Activated T-cell treated with anti-CD3 and anti-CD28 coated beads for 24 hours (primary cell): ENCODE measurements at regions not wholly inside any gene's neighbourhood (a gene's known extent, or its start where the extent isn't known, plus 50 kb on each side); places are given as distances from the start of the nearest gene placed in this dataset.
"Not testable (repeated sequence)": the region's sequence is repeated elsewhere in the genome, so short reads cannot be mapped to it uniquely, and the experiment has no call there.

Experiments
- DNase-seq: peaks from one replicate; pipeline ENCODE4 v3.0.0-alpha.2; 2020; ENCODE audit warnings: low read depth

DNA sequence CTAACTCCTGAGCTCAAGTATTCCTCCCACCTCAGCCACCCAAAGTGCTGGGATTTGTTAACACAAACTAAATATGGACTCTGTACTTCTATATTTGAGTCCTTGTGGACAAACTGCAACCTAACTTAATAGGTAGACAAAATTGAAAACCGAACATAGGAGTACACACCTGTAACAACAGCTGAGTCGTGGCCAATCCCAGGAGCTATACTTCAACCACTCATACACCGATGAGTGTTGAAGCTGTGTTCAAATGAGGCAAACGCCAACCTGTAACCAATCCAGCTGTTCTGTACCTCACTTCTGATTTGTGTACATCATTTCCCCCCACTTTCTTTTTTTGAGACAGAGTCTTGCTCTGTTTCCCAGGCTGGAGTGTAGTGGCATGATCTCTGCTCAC is 471.5 kb upstream of the C16orf82 start:
- DNase-seq, result no peak

DNA sequence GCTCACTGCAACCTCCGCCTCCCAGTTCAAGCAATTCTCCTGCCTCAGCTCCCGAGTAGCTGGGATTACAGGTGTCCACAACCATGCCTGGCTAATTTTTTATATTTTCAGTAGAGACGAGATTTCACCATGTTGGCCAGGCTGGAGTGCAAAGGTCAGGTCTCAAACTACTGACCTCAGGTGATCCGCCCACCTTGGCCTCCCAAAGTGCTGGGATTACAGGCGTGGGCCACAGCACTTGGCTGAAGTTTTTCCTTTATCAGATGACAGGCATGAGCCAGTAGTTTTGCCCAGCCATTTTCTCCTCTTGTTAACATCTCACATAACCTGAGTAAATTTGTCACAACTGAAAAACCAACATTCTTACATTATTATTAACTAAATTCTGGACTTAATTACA is 470.7 kb upstream of the C16orf82 start:
- not testable (repeated sequence) for DNase-seq

DNA sequence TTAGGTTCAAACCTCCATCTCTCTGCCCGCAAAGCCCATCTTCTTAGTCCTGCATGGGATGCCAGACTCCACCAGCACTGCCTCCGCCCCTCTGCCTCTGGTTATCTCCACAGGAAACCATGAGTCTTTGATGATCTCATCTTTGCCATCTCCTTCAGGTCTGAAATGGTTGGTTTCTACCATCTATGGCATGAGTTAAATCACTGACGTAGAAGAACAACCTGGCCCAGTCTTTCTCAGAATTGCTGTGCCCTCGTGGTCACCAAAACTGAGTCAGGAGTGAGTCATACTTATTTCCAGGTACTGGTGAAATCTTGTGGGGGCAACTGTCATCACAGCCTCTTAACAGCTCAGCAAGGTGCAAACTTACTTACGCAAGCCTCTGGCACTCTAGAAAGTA is 468.7 kb upstream of the C16orf82 start:
- peak; percentile 66 for DNase-seq

DNA sequence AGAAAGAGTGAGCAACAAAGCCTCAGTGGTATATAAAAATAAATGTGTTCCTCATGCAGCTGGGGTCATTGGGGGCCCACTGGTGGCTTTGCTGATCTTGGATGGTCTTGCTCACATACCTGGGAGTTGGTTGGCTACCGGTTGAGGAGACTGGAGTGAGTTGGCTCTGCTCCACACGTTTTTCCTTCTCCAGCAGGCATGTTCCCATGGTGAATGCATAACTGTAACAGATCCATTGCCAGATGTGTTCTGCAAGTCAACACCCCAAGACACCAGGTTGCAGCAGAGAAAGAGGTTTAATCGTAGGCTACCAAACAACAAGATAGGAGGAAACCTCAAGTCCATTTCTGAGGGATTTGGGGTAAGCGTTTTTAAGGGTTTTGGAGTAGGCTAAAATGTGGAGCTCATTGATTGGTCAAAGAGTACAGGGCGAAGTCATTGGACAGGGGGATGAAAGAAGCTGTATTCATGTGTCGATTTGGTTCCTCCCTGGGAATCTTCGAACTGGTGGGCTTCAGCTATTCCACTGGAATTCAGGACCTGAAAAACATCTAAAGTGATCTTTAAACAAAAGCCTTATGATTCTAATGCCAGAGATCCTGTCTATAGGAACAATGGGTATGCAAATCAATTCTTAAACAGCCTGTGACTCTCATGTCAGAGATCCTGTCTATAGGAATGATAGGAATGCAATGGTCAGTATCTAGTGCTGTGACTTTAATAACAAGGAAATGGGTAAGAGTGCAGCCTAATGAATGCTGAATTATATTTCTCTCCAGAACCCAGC is 467.5 kb upstream of the C16orf82 start:
- no peak for DNase-seq

DNA sequence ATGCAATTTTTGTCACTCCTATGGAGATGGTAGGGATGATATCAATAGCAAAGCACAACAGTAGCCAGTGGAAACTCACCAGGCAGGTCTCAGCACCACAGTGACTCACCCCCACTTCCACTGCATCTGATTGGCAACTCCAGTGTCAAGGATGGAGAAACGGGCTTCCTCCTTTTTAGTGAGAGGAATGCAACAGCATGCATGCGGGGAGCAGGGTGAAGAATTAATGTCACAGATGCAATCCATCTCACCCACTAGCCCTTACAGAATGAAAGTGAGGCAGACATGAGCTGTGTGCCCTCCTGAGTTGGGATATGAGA is 467.0 kb upstream of the C16orf82 start:
- DNase-seq, result no peak

DNA sequence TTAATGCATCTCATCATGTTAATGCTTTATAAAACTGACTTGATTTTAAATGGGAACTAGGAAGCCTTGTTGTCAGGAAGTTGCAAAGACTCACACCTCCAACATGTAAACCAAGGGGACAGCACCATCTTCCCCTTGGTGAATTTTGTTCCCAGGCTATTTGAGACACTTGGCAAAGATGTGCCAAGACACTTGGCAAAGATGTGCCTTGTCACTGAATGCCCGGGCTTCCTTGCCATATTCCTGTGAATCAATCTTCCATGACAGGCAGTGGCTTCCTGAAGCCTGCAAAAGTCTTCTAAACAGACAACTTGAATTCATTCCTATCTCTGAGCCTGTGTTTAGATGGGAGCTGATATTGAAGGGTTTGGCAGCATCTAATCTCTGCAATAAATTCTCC is 465.4 kb upstream of the C16orf82 start:
- DNase-seq, result no peak

DNA sequence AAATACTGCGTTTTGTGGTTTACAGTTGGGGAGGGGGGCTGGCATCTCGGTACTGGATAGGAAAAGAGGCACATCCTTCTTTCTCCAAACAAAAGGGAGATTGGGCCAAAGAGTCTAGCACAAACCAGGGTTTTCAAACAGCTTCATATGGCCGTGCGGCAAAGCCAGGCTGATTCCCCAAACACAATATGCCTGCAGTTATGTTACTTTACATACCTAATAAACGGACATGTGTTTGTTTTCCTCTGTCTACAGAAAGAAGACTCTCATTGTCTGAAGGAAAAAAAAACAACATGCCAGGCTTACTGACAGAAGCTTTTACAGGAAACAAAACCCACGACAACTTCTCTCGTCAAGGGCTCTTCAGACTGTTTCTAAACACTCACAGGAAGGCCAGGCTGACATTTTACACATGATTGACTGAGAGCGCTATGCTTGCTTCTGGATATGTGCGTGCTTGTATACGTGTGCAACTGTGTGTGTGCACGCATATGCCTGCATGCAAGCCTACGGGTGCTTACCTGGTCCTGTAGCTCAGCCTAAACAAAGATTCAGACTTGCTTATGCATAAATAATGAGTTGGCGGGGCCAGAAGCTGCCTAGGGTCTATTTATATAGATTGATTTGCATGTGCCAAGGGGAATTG is 461.0 kb upstream of the C16orf82 start:
- DNase-seq, result no peak

DNA sequence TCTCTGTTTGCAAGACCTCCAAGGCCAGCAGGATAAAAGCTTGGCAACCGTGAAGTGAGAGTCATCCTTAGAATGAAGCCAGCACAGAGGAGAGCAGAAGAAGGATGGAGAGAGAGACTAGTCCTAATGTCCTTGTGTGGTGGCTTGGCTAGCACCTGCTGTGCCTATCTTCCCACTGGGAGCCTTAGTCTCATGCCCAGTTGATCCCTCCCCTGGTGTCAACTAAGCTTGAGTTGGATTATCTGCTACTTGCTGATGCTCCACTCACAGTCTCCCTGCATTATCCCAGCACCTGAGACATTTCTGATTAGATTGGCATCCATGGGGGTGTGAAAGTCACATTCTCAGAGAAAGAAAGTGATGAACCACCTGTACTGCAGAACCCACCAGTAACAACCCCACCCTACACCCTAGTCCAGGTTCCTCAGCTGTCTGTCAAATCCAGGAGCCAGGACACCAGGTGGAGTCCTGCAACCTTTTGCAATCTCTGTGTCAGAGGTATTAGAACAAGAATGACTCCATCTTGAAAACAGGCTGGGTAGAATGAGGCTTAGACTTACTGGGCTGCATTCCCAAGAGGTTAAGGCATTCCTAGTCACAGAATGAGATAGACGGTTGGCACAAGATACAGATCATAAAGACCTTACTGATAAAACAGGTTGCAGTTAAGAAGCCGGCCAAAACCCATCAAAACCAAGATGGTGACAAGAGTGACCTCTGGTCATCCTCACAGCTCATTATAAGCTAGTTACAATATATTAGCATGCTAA is 460.2 kb upstream of the C16orf82 start:
- no peak for DNase-seq

DNA sequence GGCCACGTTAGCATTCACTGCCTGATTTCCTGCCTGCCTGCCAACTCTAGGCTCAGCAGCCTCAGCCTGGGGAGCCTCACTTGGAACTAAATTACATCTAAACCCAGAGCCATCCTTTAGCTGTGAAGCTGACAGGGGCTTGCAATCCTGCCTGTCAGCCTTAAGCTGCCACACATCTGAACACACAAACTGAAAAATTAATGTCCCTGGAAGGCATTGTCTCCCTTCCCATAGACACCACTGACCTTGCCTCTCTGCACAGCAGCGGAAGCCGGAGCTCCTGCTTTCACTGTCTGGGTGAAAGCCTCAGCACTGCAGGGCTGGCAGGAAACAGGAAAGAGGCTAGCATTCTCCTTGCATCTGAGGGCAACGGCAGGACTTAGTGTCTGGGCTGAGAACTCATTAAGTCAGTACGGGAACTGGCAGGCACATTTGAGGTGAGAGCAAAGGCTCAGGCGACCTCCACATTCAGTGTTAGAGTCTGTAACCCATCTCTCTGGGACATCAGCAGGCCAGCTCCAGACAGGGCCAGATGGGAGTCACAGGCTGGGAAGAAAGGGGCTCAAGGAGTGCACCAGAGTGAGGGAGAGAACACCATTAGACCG is 452.4 kb upstream of the C16orf82 start:
- DNase-seq, result no peak

DNA sequence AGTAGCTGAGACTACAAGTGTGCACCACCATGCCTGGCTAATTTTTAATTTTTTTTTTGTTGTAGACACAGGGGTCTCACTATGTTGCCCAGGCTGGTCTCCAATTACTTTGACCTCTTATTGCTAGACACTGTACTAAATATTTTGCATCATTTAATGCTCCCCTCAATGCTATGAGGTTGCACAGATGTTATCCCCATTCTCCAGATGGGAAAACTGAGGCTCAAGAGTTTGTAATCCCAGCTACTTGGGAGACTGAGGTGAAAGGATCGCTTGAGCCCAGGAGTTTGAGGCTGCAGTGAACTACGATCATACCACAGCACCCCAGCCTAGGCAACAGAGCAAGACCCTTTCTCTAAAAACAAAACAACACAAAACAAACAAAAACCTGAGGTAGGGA is 443.3 kb upstream of the C16orf82 start:
- no peak for DNase-seq

DNA sequence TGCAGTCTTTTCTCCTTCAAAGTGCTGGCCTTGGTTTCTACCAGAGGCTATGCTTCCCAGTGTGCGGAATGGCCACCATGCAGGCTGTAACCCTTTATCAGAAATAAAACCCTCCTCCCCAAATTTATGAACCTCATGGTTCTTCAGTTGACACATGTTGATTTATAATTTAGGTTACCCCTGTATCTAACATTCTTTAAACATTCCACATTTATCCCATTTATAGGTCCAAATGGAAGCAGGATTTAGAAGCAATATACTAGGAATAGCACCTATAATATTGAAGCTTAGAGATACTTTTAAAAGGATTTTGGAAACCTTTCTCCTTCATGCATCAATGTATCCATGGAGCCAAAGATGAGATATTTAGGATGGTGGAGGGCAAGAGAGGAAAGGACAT is 438.8 kb upstream of the C16orf82 start:
- no peak for DNase-seq

DNA sequence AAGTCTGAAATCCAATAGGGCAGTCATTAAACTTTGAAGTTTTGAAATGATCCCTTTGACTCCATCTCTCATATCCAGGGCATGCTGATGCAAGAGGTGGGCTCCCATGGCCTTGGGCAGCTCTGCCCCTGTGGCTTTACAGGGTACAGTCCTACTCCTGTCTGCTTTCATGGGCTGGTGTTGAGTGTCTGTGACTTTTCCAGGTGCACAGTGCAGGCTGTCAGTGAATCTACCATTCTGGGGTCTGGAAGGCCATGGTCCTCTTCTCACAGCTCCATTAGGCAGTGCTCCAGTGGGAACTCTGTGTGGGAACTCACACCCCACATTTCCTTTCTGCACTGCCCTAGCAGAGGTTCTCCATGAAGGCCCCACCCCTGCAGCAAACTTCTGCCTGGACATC is 435.4 kb upstream of the C16orf82 start:
- not testable (repeated sequence) for DNase-seq

DNA sequence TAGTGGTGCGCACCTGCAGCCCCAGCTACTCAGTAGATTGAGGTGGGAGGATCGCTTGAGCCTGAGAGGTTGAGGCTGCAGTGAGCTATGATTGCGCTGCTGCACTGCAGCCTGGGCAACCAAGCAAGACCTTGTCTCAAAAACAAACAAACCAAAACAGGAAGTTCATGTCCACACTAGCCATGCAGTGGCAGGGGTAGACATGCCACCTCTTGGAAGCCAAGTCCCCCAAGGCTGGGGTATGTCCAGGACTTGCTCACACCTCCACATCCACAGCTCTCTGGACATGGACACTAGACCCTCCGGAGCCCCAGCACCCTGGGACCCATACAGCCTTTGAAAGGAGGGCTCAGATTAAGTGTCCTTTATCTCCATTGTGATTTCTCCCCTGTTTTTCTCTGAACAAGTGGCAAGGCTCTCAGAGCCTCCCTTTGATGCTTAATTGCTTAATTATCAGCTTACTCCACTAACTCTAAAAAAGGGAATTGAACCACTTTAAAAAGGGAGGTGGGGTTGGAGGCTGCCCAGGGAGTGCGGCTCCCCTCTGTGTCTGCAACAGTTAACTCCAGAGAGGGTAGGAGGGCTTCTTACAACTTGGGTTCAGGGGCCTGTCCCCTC is 424.6 kb upstream of the C16orf82 start:
- DNase-seq, result no peak

DNA sequence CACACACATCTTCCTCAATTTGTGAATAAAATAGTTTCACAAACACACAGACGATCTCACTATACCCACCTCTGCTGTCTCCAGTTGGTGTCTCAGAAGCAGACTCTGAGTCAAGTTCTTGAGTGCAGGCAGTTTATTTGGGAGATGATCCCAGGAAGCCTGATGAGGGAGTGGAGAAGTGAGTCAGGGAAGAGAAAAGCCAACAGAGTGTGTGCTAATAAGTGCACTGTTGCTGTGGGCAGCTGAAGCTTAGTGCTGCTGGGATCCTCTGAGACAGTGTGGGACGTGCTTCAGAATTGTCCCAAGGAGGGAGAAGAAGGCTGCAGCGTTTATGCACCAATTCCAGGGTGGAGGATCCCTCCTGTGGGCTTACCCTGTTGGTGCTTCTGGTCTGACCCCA is 423.2 kb upstream of the C16orf82 start:
- DNase-seq, result no peak

DNA sequence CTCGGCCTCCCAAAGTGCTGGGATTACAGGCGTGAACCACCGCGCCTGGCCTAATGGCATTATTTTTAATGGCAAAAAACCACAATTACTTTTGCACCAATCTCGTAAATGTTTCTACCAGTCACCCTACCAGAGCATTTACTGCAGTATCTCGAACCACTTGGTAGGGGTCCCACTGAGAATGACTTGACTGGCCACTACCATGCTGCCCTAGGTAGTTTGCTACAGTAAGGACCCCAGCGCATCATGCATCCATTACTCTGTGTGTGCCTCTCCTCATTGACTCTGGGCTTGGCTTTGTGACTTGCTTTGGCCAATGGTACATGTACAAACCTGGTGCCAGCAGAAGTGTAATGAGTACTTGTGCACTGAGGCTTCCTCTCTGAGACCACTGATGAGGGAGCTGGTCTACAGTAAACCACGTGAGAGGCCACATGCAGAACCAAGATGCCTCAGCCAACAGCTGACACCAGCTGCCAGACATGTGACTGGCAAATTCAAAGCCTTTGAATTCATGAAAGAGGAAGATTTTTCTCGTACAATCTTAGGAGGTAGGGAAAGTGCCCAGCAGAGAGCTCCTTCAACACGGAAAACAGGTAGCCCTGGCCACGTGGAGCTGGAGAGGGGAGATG is 421.7 kb upstream of the C16orf82 start:
- DNase-seq, result no peak

DNA sequence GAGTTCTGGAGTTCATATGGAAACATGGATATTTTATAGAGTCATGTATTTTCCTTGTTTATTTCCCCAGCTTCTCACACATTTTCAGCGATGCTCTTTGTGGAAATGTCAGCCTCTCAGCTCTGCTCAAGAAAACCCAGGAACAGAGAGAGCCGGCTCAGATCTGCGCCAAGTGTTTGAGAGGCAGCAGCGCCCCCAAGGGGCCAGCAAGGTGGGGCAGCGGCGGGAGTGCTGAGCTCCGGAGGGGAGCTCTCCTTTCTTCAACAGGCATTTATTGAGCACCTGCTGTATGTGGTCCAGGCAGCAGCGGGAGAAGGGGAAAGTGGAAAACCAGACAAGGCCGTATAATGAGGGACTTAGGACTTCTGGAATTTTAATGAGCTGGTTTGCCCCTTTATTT is 421.1 kb upstream of the C16orf82 start:
- DNase-seq, result peak; percentile 48

DNA sequence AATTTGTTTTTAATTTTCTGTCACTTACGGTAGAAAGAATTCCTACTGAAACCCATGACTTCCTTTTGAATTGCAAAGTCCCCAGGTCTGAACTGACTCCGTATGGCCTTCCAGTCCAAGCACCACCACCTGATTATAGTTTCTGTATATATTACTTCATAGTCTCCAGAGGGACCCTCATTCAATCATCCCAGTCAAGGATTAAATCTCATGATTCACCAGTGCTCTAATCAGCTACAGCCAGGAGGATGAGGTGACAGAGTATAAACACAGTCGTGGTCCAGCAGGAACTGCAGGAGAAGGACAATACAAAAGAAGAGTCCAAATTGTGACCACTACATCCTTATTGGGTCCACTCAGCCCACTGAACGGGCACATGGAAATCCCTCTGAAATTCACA is 418.9 kb upstream of the C16orf82 start:
- DNase-seq, result no peak

DNA sequence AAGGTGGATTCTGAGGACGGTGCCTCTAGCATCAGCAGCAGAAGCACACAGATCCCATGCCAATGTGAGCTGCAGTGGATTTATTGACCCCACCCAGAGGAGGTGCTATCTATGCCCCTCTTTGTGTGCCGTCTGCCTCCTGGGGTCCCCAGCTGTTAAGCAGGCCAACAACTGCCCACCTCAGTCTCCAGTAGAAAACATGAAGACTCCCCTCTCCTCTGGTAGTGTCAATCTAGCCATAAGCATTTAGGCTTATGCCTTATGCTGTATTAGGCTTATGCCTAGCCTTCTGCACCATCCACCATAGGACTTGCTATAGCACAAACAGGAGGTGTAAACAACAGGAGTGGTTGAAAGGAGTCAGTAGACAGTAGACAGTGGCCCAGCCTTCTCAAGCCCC is 417.9 kb upstream of the C16orf82 start:
- no peak for DNase-seq

DNA sequence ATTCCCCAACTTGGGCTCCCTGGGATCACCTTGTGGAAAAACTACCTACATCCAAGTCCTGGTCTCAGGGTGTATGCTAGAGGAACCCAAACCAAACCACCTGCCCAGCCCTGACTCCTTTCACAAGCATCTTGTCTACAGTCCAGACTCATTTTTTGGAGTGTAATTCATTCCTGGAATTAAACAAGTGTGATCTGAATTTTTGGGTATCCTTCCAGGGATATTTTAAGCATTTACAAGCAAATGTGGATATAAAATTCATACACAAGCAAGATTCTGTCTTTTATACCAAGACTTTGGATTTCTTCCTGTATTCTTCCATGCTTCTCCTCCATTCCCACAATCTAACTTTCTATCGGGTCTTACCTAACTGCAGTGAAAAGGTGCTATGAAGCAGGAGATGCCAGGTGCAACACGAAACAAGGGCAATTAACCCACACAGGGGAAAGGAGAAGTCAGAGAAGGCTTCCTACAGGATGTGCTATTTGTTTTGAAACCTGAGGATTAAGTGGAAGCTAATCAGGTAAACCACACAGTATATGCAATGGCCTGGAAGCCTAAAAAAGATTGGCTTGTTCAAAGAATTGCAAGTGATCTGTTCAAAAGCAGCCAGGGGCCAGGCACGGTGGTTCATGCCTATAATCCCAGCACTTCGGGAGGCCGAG is 417.2 kb upstream of the C16orf82 start:
- DNase-seq, result no peak

DNA sequence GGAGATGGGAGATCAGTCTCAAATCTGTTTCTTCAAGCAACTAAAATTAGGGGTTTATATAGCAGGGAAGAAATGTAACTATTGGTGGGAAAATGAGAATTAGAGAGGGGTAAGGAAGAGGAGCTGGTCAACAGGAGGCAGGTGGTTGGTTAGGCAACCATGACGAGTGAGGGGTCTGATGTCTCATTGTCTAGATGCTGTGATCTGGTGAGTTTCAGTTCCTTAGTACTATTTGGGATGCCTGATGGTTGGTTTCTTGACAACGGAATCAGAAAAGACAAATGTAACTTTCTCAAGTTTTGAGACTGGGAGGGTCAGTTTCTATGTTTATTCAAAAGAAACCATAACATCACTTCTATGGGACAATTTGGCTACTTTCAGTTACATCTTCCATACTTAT is 415.3 kb upstream of the C16orf82 start:
- DNase-seq, result no peak

DNA sequence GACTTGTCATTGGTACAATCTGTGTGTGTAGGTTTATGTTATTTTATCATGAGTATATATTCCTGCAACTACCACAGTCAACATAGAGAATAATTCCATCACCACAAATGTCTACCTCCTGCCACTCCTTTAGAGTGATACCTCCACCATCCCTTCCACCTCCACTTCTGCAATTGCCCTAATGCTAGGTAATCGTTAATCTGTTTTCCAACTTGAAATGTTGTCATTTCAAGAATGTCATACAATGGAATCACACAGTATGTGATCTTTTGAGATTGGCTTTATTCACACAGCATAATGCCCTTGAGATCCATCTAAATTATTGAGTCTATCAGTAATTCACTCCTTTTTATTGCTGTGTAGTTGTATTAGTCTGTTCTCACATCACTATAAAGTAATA is 414.8 kb upstream of the C16orf82 start:
- no peak for DNase-seq
